Cardiac muscle cell (in vitro differentiated cells and primary cell): ENCODE measurements at regions not wholly inside any gene's neighbourhood (a gene's known extent, or its start where the extent isn't known, plus 50 kb on each side); places are given as distances from the start of the nearest gene placed in this dataset.

ENCODE experiments used
- DNase-seq, 2 donors: peaks; one replicate each; pipeline versions ENCODE4 v3.0.0 to v3.0.0-alpha.2; 2010 to 2017; ENCODE audit warnings: low read depth in 1 of 2, low spot score in 1 of 2
- H3K27ac ChIP-seq: fragments of 200-600 bp; sonication (generic); 2 replicates; pipeline ENCODE4 v1.5.1; 2016
- H3K27me3 ChIP-seq: fragments of 200-600 bp; sonication (generic); 2 replicates; pipeline ENCODE4 v1.6.0; 2016; ENCODE audit warnings: control low read depth
- H3K36me3 ChIP-seq: fragments of 200-600 bp; sonication (generic); 2 replicates; pipeline ENCODE4 v1.5.1; 2016; ENCODE audit warnings: control low read depth
- H3K4me1 ChIP-seq: fragments of 200-600 bp; sonication (generic); 2 replicates; pipeline ENCODE4 v1.8.1; 2017; ENCODE audit warnings: low read depth, mild to moderate bottlenecking, mixed run types
- H3K4me3 ChIP-seq: fragments of 200-600 bp; sonication (generic); 2 replicates; pipeline ENCODE4 v1.5.1; 2016; ENCODE audit warnings: mild to moderate bottlenecking
- H3K9me3 ChIP-seq: fragments of 200-600 bp; sonication (generic); 2 replicates; pipeline ENCODE4 v1.5.1; 2017; ENCODE audit warnings: low read depth, mild to moderate bottlenecking, control low read depth
- CTCF ChIP-seq: IDR thresholded peaks from 2 replicates; pipeline ENCODE4 v1.5.1; 2012; ENCODE audit warnings: low read depth, mild to moderate bottlenecking, low read length

GRCh38 chr14:62602712-62603111, 442.5 kb downstream of the KCNH5 start:
- TF ChIP-seq CTCF: no peak
- no peaks in the 10 kb centered on the region for H3K4me1 ChIP-seq
- H3K27ac ChIP-seq: no peak overlapping the region
- DNase-seq: no peak
- H3K4me3 ChIP-seq: no peak overlapping the region
- H3K36me3 ChIP-seq: no peaks in the 10 kb centered on the region
- H3K27me3 ChIP-seq: no peaks in the 10 kb centered on the region
- no peaks in the 10 kb centered on the region for H3K9me3 ChIP-seq

GRCh38 chr14:62604524-62604923, 440.7 kb downstream of the KCNH5 start:
- H3K9me3 ChIP-seq: no peaks in the 10 kb centered on the region
- no peaks in the 10 kb centered on the region for H3K36me3 ChIP-seq
- no peak for DNase-seq
- no peaks in the 10 kb centered on the region for H3K27me3 ChIP-seq
- no peak for TF ChIP-seq CTCF
- H3K27ac ChIP-seq: no peak overlapping the region
- no peaks in the 10 kb centered on the region for H3K4me1 ChIP-seq
- no peak overlapping the region for H3K4me3 ChIP-seq

GRCh38 chr14:62614122-62614521, 431.1 kb downstream of the KCNH5 start:
- H3K27ac ChIP-seq: no peak overlapping the region
- no peak for TF ChIP-seq CTCF
- no peaks in the 10 kb centered on the region for H3K4me1 ChIP-seq
- no peak overlapping the region for H3K4me3 ChIP-seq
- no peak for DNase-seq
- no peaks in the 10 kb centered on the region for H3K27me3 ChIP-seq
- no peaks in the 10 kb centered on the region for H3K9me3 ChIP-seq
- H3K36me3 ChIP-seq: no peaks in the 10 kb centered on the region

GRCh38 chr14:62616668-62617067, 428.6 kb downstream of the KCNH5 start:
- peak in 1 of 2 donors; percentile 17 for DNase-seq

GRCh38 chr14:62626416-62626815, 418.8 kb downstream of the KCNH5 start:
- no peak for DNase-seq
- Histone ChIP-seq H3K4me3 (no peak overlapping the region), H3K36me3 (no peaks in the 10 kb centered on the region), H3K4me1 (peaks cover 6% of the 10 kb centered on the region), H3K27me3 (no peaks in the 10 kb centered on the region), H3K9me3 (peaks cover 4% of the 10 kb centered on the region), H3K27ac (no peak overlapping the region)
- no peak for TF ChIP-seq CTCF

More at GRCh38 chr14:62616668-62617067, 428.6 kb downstream of the KCNH5 start:
- H3K9me3 ChIP-seq: no peaks in the 10 kb centered on the region
- H3K27me3 ChIP-seq: no peaks in the 10 kb centered on the region
- TF ChIP-seq CTCF: no peak
- H3K36me3 ChIP-seq: no peaks in the 10 kb centered on the region
- H3K4me3 ChIP-seq: no peak overlapping the region
- peaks cover under 1% of the 10 kb centered on the region for H3K4me1 ChIP-seq
- H3K27ac ChIP-seq: no peak overlapping the region
